HG03066 (cell line): ENCODE measurements at regions not wholly inside any gene's neighbourhood (a gene's known extent, or its start where the extent isn't known, plus 50 kb on each side); places are given as distances from the start of the nearest gene placed in this dataset.
"Not testable (repeated sequence)": the region's sequence is repeated elsewhere in the genome, so short reads cannot be mapped to it uniquely, and the experiment has no call there.

ENCODE experiments used
- ATAC-seq: cut with Tn5 transposase; IDR thresholded peaks from one replicate; pipeline ENCODE4 v1.9.1; 2021; ENCODE audit warnings: low read depth; ENCODE audit not compliant: unreplicated experiment

GRCh38 chr6:155853011-155853410 lies 397.4 kb upstream of the NOX3 start:
- ATAC-seq, result no peak

GRCh38 chr6:155850408-155850841 lies 394.8 kb upstream of the NOX3 start:
- ATAC-seq, result no peak

DNA sequence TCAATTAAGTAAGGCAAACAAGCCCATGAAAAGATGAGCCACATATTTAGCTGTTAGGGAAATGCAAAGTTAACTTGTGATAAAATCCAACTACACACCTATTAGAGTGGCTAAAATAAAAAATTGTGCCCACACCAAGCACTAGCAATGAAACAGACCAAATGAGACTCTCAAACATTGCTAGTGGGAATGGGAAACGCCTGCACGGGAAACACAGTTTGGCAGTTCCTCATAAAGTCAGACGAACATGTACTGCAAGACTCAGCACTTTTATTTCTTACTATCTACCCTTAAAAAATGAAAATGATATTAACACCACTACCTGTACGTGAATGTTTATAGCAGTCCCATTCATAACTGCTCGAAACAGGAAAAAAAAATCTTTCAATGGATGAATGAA lies 392.1 kb upstream of the NOX3 start:
- ATAC-seq, result no peak

GRCh38 chr6:155837474-155837873 lies 381.8 kb upstream of the NOX3 start:
- ATAC-seq, result no peak

DNA sequence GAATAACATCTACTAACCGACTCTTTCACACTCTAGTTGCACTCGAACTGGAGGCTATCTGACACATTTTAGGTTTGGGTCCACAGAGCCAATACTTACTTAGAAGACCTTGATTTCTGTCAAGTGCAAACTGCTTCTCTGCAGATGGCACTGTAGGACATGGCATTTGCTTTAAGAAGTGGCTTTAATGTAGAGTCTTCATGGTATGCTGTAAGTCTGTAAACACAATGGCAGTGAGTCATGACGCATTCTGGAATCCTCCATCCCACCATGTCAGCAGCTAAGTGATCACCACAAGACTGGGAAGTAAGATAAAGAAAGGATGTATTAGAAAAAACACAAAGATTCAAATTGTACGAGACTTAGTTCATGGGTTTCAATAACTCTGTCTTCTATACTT lies 377.0 kb upstream of the NOX3 start:
- no peak for ATAC-seq

DNA sequence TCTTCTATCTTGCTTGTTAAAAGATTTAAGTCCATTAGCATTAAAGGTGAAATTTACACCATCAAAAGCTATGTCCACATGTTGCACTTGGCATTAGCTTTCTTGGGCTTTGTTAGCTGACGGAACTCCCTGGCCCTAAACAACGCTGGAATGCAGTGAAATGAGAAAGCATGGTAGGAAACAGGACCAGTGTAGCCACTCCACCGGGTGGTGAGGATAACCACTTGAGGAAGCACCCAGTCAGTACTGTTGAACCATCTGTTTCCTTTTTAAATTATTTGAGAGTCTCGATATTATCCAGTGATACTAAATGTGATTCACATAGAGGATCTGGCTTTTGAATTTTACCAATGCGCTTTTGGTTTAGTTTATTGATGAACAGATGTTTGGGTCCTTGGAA lies 374.9 kb upstream of the NOX3 start:
- no peak for ATAC-seq

- no peak for ATAC-seq
Measured at GRCh38 chr6:155829646-155830045, 374.0 kb upstream of the NOX3 start.

GRCh38 chr6:155828989-155829388 lies 373.4 kb upstream of the NOX3 start:
- no peak for ATAC-seq

GRCh38 chr6:155818698-155819097 lies 363.1 kb upstream of the NOX3 start:
- ATAC-seq, result no peak

- ATAC-seq, result no peak
Measured at GRCh38 chr6:155813548-155813947, 357.9 kb upstream of the NOX3 start.

- ATAC-seq, result no peak
Measured at GRCh38 chr6:155807243-155807642, 351.6 kb upstream of the NOX3 start.

- no peak for ATAC-seq
Measured at GRCh38 chr6:155801046-155801445, 345.4 kb upstream of the NOX3 start.

DNA sequence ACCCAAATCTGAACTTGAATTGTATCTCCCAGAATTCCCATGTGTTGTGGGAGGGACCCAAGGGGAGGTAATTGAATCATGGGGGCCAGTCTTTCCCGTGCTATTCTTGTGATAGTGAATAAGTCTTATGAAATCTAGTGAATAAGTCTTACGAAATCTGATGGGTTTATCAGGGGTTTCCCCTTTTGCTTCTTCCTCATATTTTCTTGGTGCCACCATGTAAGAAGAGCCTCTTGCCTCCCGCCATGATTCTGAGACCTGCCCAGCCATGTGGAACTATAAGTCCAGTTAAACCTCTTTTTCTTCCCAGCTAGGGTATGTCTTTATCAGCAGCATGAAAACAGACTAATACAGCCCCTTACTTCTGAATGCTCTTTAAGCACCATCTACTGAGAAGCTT lies 343.2 kb upstream of the NOX3 start:
- ATAC-seq, result not testable (repeated sequence)

DNA sequence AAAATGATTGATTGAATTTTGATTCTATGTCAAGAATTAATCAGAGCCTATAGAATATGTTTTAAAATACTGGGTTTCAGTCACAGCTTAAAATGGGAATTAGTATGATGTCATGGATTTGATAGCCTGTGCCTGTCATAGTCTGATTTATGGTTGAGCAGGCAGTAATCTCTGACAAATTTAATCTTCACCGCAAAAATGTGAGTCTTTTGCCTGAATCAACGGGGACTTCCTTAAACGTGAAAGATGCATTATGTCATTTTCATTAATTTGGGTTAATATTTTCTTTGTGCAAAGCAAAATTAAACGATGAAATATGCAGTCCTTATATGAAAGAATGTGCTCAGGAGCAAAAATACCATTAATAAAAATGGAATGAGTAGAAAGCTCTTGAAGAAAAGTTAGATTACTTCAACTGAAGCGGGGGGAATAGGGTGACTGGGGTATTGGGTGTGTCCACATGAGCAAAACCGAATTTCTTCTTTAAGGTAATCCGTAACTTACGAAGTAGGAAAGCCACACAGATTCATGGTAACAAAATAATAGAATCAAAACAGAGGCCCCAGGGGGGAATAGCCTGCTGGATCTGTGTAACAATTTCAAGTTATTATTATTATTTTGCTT lies 339.6 kb upstream of the NOX3 start:
- ATAC-seq, result no peak

DNA sequence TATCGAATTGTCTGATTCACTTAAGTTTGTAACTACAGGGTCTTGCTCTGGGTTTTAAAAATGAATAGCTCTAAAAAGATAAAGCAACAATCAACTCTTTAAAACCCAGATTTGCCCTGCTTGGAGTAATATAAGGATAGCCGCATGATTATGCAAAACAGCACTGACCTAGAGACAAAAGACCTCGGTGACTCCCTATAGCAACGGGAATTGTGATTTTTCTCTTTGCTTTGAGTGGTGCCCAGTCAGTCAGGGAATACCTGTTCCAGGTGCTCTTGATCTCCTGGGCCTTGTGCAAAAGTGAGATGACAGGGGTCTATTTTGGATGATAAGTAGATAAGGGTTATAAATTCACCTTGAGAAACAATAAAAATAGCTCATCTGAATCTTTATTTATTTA lies 336.3 kb upstream of the NOX3 start:
- ATAC-seq, result no peak

DNA sequence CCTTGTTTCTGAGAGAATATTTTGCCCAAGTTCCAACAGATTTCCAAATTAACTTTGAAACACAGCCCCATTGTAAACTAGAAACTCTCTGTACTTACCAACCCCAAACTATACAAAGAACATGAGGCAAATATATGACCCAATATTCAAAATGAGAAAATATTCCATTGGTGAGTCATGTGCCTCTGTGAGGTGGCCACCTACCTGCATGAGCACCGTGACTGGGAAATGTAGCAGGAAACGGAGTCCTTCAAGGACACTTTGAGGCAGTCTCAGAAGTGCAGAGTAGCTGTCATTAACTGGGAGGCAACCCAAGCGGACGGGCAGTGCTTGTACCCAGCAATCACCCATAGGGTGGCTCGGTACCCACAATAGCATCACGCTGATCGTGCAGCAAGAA lies 335.5 kb upstream of the NOX3 start:
- no peak for ATAC-seq

DNA sequence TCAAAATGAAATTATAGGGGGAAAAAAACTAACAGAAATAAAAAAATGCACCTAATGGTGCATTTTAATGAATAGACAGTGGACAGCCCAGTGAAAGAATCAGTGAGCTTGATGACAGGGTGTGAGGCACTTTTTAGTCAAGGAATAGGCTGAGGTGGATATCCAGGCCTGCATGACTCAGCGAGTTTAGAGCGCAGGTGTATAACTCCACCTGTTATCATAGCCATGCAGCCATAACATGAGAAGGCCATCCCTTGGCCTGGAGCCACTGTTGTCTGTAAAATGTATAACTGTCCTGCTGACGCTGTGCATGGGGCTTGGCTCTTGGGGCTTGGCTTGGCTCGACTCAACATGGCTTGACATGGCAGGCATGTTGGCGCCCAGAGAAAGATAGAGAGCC lies 331.5 kb upstream of the NOX3 start:
- ATAC-seq, result no peak

DNA sequence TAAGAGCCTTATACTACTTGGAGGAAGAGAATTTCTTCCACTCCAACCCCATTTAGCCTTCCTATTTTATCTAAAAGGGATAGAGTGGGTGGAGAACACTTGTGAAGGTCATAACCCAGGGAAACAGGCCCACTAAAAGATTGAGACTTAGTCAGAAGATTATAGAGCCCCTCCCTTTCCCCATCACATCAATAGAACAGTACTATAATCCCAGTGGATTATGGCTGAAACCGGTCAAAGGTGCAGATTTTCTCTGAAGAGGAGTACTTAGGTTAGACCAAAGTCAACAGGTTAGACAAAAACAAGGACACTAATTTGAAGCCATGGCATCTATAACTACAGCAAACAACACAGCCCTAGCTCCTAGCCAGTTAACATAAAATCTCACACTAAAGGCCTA lies 330.9 kb upstream of the NOX3 start:
- no peak for ATAC-seq

DNA sequence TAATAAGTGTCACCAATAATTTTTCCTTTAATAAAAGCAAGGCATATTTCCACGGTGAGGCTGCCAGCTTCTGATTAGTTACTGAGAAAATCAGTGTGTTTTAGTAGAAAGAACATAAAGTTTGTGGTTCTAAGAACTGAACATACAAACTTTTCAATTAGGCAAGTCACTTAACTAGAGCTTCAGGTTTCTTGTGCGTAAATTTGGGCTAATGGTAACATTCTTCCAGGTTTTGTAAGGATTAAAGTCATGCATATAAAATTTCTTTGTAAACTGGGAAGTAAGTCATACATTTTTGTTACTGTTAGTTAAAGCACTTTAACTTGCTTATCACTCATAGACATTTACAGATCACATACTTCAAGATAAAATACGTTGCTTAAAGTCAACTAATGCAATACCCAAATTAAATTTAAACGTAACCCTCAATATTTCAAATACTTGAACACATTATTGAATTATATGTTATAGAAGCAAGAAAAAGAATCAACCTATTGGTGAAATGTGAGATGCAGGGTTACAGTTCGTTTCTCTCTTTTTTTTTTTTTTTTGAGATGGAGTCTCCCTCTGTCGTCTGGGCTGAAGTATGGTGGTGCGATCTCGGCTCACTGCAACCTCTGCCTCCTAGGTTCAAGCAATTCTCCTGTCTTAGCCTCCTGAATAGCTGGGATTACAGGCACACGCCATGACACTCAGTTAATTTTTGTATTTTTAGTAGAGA lies 327.3 kb upstream of the NOX3 start:
- ATAC-seq, result no peak

DNA sequence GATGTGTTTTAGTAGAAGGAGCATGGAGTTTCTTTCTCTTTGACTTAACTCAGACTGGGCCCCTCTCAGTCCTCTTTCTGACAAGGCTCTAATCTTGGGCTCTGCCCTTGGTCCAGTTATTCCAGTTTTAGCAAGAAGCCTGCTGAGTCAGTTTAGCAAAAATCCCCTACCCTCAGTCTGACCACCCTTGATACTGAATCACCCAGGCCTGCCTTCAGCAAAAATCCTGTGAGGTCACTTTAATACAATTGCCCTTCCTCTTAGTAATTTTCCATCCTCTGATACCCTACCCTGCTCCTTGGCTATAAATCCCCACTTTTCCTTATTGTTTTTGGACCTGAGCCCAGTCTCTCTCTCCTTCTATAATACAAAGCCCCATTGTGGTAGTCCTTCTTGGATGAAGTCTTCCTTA lies 326.7 kb upstream of the NOX3 start:
- ATAC-seq, result no peak

DNA sequence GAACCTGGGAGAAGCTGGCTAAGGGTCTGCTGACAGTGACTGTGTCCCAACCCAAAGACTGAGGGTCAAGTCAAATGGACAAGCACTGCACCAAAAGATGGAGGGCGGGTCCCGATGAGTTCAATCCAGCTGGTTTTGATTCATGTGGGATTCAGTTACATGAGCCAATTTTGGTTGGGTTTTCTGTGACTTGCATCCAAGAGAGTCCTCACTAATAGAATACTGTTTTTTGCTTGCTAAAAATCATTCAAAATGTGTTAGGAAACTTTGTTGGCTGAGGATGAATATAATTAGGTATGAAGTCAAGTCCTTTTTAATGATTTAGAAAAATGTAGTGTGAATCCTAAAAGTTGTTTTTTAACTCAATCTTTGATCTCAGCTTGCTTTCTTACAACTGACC lies 323.8 kb upstream of the NOX3 start:
- ATAC-seq, result no peak

DNA sequence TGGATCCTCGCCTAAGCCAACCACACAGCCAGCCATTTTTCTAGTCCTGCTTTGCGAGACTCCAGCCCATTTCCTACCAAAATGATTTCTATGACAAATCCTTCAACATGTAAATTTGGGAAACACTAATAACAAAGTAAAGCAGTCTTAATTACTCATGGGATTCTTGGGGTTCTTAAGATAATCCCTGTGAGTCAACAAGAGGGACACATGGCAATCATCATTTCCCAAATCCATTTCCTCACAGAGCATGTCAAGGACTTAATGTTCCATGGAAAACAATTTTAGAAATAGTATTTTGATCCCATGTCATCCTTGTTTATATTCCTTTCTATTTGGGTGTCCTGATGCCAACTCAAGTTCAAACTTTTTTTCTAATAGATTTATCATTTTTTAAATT lies 322.7 kb upstream of the NOX3 start:
- ATAC-seq, result no peak

DNA sequence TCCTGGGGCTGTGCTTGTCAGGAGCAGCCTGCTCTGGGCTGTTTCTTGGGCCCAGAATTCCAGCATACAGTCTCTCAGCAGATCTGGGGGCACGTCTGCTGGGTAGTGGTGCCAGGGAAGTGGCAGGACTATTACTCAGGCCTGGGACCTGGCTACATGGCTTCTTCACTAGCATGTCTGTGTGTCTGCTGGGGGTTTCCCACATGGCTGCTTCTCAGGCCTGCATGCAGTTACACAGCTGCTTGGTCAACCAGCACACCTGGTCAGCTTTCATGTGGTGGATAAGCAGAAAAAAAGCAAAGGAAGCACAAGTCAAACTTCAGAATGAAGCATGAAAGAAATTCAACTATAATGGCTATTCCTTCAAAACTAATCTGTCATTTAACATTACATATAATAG lies 316.2 kb upstream of the NOX3 start:
- no peak for ATAC-seq
